ENCODE measurements at regions not wholly inside any gene's neighbourhood (a gene's known extent, or its start where the extent isn't known, plus 50 kb on each side); places are given as distances from the start of the nearest gene placed in this dataset.
"Not testable (repeated sequence)": the region's sequence is repeated elsewhere in the genome, so short reads cannot be mapped to it uniquely, and the experiment has no call there.

- DNase-seq (ENCODE audit: low read depth) = no peak
Measured at GRCh38 chr2:124967325-124967724, 942.2 kb downstream of the CNTNAP5 start.

DNA sequence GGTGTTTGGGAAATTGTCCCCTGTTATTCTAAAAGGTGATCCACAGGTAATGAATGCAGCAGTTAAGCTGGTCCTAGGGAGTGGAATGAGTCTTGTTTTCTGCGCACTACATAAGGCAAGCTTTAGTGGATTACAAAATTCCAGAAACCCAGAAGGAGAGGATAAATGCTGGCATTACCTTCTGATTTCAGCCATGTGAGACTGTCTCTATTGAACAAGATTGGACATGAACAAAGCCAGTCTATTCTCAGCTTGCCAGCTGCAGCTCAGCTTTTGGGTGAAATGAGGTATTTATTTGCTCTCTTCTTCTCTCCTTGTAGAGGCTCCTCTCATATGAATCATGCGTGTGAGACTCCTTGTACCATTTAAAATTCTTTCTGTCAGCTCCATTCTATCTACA lies 944.9 kb downstream of the CNTNAP5 start:
- no peak for DNase-seq (ENCODE audit: low read depth)

DNA sequence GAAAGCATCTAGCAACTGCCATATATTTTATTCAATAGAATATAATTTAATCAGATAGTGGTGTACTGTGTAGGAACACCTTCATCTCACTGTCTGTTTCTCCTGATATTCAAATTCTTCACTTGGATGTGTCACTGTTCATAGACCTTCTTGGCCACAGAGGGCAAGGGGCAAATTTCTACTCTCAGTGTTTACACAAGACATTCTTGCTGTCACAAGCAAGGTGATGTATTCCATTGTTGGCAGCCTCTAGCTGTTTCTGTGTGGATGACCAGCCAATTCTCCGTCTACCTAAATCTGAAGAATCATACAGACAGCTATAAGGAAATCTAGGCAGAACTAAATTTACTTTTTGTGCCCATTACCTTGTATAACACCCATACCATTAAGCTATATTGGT lies 948.3 kb downstream of the CNTNAP5 start:
- DNase-seq (ENCODE audit: low read depth) = no peak

GRCh38 chr2:124975224-124975623 lies 950.1 kb downstream of the CNTNAP5 start:
- no peak for DNase-seq (ENCODE audit: low read depth)

DNA sequence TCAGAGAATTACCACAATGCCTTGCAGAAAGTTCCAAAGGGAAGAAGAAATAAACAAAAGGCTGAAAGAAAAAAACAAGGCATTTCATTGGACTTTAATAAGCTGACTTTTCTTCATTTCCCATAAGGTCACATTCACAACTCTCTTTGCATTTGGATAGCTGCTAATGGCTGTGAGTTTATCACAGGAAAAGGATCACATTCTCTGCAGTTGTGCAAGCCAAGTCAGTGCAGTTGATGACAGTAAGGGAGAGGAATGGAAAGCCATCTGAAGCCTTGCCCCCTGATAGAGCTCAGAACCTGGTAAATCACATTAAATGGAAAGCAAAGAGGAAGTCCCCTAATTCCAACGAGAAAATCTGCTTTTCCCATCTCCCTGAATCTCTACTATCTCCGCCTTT lies 950.6 kb downstream of the CNTNAP5 start:
- no peak for DNase-seq (ENCODE audit: low read depth)

GRCh38 chr2:124978597-124978996 lies 953.5 kb downstream of the CNTNAP5 start:
- no peak for DNase-seq (ENCODE audit: low read depth)

DNA sequence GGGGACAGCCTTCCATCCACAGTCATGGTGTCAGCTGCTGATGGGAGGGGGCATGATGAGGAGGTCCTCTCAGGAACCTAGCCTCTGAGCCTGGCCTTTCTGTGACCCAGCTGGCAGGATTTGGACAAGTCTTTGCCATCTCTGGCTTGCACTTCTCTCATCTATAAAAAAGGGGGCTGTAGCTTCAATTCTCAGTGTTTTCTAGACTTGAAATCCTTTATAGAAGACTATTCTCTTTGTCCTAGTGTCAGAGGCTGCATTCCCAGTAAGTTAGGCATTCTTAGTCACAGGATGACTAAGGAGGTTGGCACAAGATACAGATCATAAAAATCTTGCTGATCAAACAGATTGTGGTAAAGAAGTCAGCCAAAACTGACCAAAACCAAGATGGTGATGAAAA lies 958.5 kb downstream of the CNTNAP5 start:
- DNase-seq (ENCODE audit: low read depth) = no peak

DNA sequence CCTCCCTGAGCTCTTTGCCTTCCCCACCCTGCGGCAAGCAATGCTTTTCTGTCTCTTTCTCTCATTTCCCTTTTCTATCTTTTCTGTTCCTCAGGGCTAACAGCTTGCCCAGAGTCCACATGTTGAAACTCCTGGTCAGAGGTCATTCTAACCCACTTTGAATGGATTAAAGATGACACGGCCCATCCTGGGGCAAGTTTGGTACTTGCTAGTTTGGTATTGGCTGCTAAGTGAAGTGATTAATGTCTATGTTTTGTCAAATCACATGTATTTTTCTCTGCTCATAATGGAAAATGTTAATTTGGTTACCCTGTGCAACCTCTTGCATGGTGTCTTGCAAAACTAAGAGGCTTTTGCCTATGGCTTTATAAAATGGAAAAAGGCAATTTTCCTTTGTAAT lies 960.2 kb downstream of the CNTNAP5 start:
- no peak for DNase-seq (ENCODE audit: low read depth)

- DNase-seq (ENCODE audit: low read depth) = no peak
Measured at GRCh38 chr2:124986136-124986535, 961.0 kb downstream of the CNTNAP5 start.

DNA sequence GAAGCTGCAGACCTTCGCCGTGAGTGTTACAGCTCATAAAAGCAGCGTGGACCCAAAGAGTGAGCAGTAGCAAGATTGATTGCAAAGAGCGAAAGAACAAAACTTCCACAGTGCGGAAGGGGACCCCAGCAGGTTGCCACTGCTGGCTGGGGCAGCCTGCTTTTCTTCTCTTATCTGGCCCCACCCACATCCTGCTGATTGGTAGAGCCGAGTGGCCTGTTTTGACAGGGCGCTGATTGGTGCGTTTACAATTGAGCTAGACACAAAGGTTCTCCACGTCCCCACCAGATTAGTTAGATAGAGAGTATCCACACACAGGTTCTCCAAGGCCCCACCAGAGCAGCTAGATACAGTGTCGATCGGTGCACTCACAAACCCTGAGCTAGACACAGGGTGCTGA lies 961.8 kb downstream of the CNTNAP5 start:
- not testable (repeated sequence) for DNase-seq (ENCODE audit: low read depth)

GRCh38 chr2:124987436-124987835 lies 962.3 kb downstream of the CNTNAP5 start:
- DNase-seq (ENCODE audit: low read depth) = not testable (repeated sequence)

GRCh38 chr2:124988111-124988510 lies 963.0 kb downstream of the CNTNAP5 start:
- no peak for DNase-seq (ENCODE audit: low read depth)

- DNase-seq (ENCODE audit: low read depth) = no peak
Measured at GRCh38 chr2:124988794-124989193, 963.7 kb downstream of the CNTNAP5 start.

DNA sequence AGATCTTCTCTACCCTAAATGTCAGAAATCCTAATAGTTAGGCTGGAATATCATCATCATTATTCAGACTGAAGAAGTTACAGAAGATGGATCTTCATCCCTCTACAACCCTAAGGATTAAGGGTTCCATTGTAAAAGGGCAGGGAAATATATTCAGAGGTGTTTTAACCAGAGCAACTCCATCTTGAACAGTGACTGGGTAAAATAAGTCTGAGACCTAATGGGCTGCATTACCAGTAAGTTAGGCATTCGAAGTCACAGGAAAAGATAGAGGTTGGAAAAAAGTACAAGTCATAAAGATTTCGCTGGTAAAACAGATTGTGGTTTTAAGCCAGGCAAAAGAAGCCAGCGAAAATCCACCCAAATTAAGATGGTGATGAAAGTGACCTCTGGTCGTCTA lies 968.7 kb downstream of the CNTNAP5 start:
- no peak for DNase-seq (ENCODE audit: low read depth)

DNA sequence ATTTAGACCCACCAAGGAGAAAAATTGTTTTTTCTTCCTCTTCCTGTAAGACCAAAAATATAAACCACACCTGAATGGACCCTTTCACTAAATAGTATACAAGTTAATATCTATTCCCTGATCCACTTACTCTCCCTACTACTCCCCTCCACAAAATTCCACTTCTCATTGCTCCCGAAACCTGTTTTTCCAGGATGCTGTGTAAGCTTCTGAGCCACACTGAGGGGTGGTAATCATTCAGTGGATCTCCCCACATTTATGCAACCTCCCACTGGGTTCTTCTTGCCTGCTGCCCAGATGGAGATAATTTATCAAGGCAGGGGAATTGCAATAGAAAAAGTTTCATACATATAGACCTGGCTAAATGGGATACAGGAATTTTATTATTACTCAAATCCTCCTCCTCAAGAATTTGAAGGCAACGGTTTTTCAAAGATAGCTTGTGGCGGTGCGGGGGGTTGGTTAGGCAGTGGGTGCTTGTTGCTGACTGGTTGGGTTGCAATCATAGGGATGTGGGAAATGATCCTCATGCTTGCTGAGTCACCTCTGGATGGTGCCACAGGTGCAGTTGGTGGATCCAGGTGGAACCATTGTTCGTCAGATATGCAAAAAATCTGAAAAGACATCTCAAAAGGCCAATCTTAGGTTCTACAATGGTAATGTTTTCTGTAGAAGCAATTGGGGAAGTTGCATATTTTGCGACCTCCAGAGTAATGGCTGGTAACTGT lies 970.3 kb downstream of the CNTNAP5 start:
- no peak for DNase-seq (ENCODE audit: low read depth)

- no peak for DNase-seq (ENCODE audit: low read depth)
Measured at GRCh38 chr2:124996406-124996805, 971.3 kb downstream of the CNTNAP5 start.

DNA sequence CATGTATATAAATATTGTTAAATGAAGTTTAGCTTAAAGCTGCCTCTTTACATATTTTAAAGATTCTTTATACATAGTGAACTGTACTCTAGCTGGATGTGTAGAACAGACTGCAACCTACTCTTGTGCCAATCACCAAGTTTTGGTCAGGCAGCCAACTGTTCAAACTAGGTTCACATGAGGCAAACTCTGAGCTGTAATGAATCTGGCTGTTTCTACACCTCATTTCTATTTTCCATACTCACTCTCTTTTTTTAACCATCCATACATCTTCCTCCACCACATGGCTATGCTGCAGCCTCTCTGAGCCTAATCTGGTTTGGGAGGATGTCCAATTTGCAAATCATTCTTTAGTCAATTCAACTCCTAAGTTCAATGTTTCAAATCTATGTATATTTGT lies 974.8 kb downstream of the CNTNAP5 start:
- no peak for DNase-seq (ENCODE audit: low read depth)

DNA sequence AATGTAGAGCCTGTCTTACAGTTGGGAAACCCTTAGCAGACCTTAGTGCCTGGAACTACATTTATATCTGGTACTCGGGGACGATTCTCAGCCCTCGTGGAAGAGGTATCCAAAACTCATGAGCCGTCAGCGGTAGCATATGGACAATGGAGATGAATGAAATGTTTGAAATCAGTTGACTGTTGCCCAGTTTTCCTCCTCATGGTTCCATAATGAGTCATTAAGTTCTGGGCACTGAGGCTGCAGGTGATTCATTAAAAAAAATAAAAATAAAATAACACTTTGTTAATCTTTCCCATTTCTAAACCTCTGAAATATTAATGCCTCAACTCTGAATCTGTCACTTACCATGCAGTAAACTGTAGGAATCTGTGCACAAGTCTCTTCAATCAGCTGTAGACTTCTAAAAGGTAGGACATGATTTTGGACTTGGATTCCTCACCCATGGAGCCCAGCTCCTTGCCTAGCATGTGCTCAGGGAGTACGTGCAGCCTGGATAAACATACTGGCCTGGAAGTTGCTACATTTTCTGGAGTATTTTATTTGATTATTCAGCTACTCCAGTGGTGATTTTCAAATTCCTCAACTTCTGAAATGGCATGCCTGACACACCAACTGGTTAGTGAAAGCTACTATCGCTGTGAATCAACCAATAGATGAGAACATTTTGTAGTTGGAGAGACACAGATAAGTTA lies 979.2 kb downstream of the CNTNAP5 start:
- no peak for DNase-seq (ENCODE audit: low read depth)

GRCh38 chr2:125006676-125007075 lies 981.6 kb downstream of the CNTNAP5 start:
- DNase-seq (ENCODE audit: low read depth) = no peak

DNA sequence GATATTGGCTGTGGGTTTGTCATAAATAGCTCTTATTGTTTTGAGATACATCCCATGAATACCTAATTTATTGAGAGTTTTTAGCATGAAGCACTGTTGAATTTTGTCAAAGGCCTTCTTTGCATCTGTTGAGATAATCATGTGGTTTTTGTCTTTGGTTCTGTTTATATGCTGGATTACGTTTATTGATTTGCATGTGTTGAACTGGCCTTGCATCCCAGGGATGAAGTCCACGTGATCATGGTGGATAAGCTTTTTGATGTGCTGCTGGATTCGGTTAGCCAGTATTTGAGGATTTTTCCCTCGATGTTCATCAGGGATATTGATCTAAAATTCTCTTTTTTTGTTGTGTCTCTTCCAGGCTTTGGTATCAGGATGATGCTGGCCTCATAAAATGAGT lies 1003.6 kb downstream of the CNTNAP5 start:
- DNase-seq (ENCODE audit: low read depth) = not testable (repeated sequence)

GRCh38 chr2:125033871-125034270 lies 1008.8 kb downstream of the CNTNAP5 start:
- no peak for DNase-seq (ENCODE audit: low read depth)

- DNase-seq (ENCODE audit: low read depth) = no peak
Measured at GRCh38 chr2:125037135-125037653, 1012.1 kb downstream of the CNTNAP5 start.

DNA sequence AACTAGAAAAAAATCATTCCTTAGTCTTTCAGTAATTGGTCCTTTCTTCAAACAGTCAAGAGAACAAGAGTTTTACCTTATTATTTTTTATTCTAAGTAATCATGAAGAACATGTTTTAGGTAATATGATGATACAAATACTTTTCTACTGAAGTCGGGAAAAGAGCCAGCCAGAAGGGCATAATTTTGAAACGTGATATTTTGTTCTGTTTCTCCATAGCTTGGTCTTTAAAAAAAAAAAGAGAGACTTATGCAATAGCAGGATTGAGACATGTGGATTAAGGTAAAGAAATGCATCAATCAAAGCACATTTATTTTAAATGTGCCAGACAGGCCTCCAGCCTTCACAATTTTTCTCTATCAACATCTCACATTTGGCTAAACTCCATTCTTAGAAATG lies 1016.8 kb downstream of the CNTNAP5 start:
- DNase-seq (ENCODE audit: low read depth) = no peak

DNA sequence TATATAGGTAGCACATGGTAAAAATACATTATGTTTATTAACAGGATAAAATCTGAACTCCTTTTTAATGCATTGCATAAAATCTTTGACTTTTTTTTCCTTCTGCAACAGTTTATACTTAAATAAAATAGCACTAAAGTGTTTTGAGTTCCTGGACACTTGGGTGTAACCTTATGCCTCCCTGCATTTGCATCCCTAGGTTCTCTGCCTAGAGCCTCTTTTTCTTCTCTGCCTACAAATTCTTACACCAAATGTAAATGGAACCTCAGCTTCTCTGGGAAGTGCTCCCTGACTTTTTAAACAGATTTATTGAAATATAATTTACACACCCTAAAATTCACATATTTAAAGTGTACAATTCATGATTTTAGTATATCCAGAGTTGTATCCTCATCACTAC lies 1017.6 kb downstream of the CNTNAP5 start:
- no peak for DNase-seq (ENCODE audit: low read depth)
